HEK293 (cell line): ENCODE measurements at regions not wholly inside any gene's neighbourhood (a gene's known extent, or its start where the extent isn't known, plus 50 kb on each side); places are given as distances from the start of the nearest gene placed in this dataset.

ENCODE experiments used
- MYNN ChIP-seq: fragments of 450-650 bp; formaldehyde crosslinking; IDR thresholded peaks from 2 replicates; pipeline ENCODE4 v1.5.1; 2016; ENCODE audit warnings: missing biosample characterization, missing genetic modification characterization, borderline replicate concordance
- SCRT2 ChIP-seq: fragments of 450-650 bp; formaldehyde crosslinking; IDR thresholded peaks from 2 replicates; pipeline ENCODE4 v1.5.1; 2016; ENCODE audit warnings: missing biosample characterization, missing genetic modification characterization
- ZNF157 ChIP-seq: fragments of 450-650 bp; formaldehyde crosslinking; IDR thresholded peaks from 2 replicates; pipeline ENCODE4 v1.5.1; 2016; ENCODE audit warnings: missing biosample characterization, missing genetic modification characterization
- ZNF302 ChIP-seq: fragments of 450-650 bp; formaldehyde crosslinking; IDR thresholded peaks from 2 replicates; pipeline ENCODE4 v1.5.1; 2016; ENCODE audit warnings: missing biosample characterization, missing genetic modification characterization, low read depth
- ZNF311 ChIP-seq: fragments of 450-650 bp; formaldehyde crosslinking; IDR thresholded peaks from 2 replicates; pipeline ENCODE4 v1.5.1; 2017; ENCODE audit warnings: missing biosample characterization, missing genetic modification characterization, borderline replicate concordance
- ZNF416 ChIP-seq: fragments of 450-650 bp; formaldehyde crosslinking; IDR thresholded peaks from 2 replicates; pipeline ENCODE4 v1.5.1; 2016; ENCODE audit warnings: missing biosample characterization, missing genetic modification characterization
- ZNF433 ChIP-seq: fragments of 450-650 bp; formaldehyde crosslinking; IDR thresholded peaks from 2 replicates; pipeline ENCODE4 v1.5.1; 2016; ENCODE audit warnings: missing biosample characterization, missing genetic modification characterization, low read depth
- ZNF529 ChIP-seq: fragments of 450-650 bp; formaldehyde crosslinking; IDR thresholded peaks from 2 replicates; pipeline ENCODE4 v1.5.1; 2017; ENCODE audit warnings: missing genetic modification characterization, missing biosample characterization; ENCODE audit not compliant: insufficient replicate concordance
- ZNF626 ChIP-seq: fragments of 450-650 bp; sonication (Bioruptor Pico); formaldehyde crosslinking; IDR thresholded peaks from 2 replicates; pipeline ENCODE4 v1.5.1; 2018; ENCODE audit warnings: missing biosample characterization, missing genetic modification characterization, inconsistent platforms
- ZNF664 ChIP-seq: fragments of 450-650 bp; formaldehyde crosslinking; IDR thresholded peaks from 2 replicates; pipeline ENCODE4 v1.5.1; 2016; ENCODE audit warnings: missing biosample characterization, missing genetic modification characterization
- ZNF747 ChIP-seq: fragments of 450-650 bp; formaldehyde crosslinking; IDR thresholded peaks from 2 replicates; pipeline ENCODE4 v1.5.1; 2016; ENCODE audit warnings: missing biosample characterization, missing genetic modification characterization
- TF ChIP-seq, protein P1 (sequence below): fragments of 450-650 bp; formaldehyde crosslinking; IDR thresholded peaks from 2 replicates; pipeline ENCODE4 v1.5.1; 2016; ENCODE audit warnings: missing biosample characterization, missing genetic modification characterization
- TF ChIP-seq, protein P2 (sequence below): fragments of 450-650 bp; formaldehyde crosslinking; IDR thresholded peaks from 2 replicates; pipeline ENCODE4 v1.5.1; 2016; ENCODE audit warnings: missing biosample characterization, missing genetic modification characterization

DNA sequence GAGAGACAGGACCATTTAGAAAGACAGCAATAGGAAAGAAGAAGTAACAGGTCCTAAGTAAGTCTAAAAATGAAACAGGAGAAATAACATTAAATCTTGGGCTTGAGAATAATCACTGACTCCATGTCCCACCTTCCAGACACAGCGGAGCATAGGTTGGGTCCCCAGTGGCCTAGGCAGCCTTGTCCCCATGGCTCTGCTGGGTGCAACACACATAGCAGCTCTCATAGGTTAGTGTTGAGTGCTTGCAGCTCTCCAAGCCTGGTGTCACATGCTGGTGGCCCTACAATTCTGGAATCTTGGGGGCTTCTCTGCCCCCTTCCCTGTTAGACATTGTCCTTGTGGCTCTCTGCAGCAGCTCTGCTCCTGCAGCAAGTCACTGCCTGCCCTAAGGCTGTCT, 952.8 kb upstream of the ADGRL2 start:
- TF ChIP-seq, protein P1, sequence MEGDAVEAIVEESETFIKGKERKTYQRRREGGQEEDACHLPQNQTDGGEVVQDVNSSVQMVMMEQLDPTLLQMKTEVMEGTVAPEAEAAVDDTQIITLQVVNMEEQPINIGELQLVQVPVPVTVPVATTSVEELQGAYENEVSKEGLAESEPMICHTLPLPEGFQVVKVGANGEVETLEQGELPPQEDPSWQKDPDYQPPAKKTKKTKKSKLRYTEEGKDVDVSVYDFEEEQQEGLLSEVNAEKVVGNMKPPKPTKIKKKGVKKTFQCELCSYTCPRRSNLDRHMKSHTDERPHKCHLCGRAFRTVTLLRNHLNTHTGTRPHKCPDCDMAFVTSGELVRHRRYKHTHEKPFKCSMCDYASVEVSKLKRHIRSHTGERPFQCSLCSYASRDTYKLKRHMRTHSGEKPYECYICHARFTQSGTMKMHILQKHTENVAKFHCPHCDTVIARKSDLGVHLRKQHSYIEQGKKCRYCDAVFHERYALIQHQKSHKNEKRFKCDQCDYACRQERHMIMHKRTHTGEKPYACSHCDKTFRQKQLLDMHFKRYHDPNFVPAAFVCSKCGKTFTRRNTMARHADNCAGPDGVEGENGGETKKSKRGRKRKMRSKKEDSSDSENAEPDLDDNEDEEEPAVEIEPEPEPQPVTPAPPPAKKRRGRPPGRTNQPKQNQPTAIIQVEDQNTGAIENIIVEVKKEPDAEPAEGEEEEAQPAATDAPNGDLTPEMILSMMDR (tag by site-specific recombination) = no peak
- no peak for TF ChIP-seq ZNF157 (tag by site-specific recombination)
- no peak for TF ChIP-seq ZNF311 (tag by site-specific recombination)
- no peak for TF ChIP-seq SCRT2 (tag by site-specific recombination)
- no peak for TF ChIP-seq ZNF302 (tag by site-specific recombination)
- TF ChIP-seq ZNF416 = no peak
- no peak for TF ChIP-seq ZNF664 (tag by site-specific recombination)
- no peak for TF ChIP-seq ZNF433
- no peak for TF ChIP-seq ZNF747
- TF ChIP-seq ZNF626 (tag by site-specific recombination) = no peak
- no peak for TF ChIP-seq MYNN (tag by site-specific recombination)
- TF ChIP-seq, protein P2, sequence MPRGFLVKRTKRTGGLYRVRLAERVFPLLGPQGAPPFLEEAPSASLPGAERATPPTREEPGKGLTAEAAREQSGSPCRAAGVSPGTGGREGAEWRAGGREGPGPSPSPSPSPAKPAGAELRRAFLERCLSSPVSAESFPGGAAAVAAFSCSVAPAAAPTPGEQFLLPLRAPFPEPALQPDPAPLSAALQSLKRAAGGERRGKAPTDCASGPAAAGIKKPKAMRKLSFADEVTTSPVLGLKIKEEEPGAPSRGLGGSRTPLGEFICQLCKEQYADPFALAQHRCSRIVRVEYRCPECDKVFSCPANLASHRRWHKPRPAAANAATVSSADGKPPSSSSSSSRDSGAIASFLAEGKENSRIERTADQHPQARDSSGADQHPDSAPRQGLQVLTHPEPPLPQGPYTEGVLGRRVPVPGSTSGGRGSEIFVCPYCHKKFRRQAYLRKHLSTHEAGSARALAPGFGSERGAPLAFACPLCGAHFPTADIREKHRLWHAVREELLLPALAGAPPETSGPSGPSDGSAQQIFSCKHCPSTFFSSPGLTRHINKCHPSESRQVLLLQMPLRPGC = no peak
- TF ChIP-seq ZNF529 (tag by site-specific recombination) = no peak
